ENCODE measurements at regions not wholly inside any gene's neighbourhood (a gene's known extent, or its start where the extent isn't known, plus 50 kb on each side); places are given as distances from the start of the nearest gene placed in this dataset.

GRCh38 chr6:76495909-76496308, 423.4 kb upstream of the IMPG1 start:
- no peak for TF ChIP-seq CTCF (IDR thresholded peaks at IDR 0.05)
- TF ChIP-seq EP300 (IDR thresholded peaks at IDR 0.05) = no peak
- no peak for TF ChIP-seq POLR2AphosphoS5 (IDR thresholded peaks at IDR 0.05)
